GM23248 (cell line): ENCODE measurements at regions not wholly inside any gene's neighbourhood (a gene's known extent, or its start where the extent isn't known, plus 50 kb on each side); places are given as distances from the start of the nearest gene placed in this dataset.

Experiments
- DNase-seq: peaks from one replicate; pipeline ENCODE4 v3.0.0-alpha.2; 2015
- H2AFZ ChIP-seq: fragments of 200-600 bp; sonication (generic); 2 replicates; pipeline ENCODE4 v1.6.1; 2016; ENCODE audit warnings: antibody characterized with exemption
- H3F3A ChIP-seq: fragments of 200-600 bp; sonication (generic); 2 replicates; pipeline ENCODE4 v1.6.1; 2016; ENCODE audit warnings: mild to moderate bottlenecking, antibody characterized with exemption, mixed run types; ENCODE audit not compliant: insufficient read depth
- H3K27ac ChIP-seq: fragments of 200-600 bp; sonication (generic); 2 replicates; pipeline ENCODE4 v1.5.1; 2016; ENCODE audit warnings: mild to moderate bottlenecking
- H3K27me3 ChIP-seq: fragments of 200-600 bp; sonication (generic); replicated peaks from 2 replicates; pipeline ENCODE4 v1.6.1; 2016; ENCODE audit warnings: mild to moderate bottlenecking; ENCODE audit not compliant: insufficient read depth
- H3K36me3 ChIP-seq: fragments of 200-600 bp; sonication (generic); 2 replicates; pipeline ENCODE4 v1.6.1; 2016; ENCODE audit warnings: low read depth, mild to moderate bottlenecking
- H3K4me1 ChIP-seq: fragments of 200-600 bp; sonication (generic); 2 replicates; pipeline ENCODE4 v1.6.1; 2016; ENCODE audit warnings: mild to moderate bottlenecking; ENCODE audit not compliant: insufficient read depth
- H3K4me2 ChIP-seq: fragments of 200-600 bp; sonication (generic); one replicate; pipeline ENCODE4 v1.6.1; 2016; ENCODE audit warnings: mild to moderate bottlenecking; ENCODE audit not compliant: unreplicated experiment
- H3K4me3 ChIP-seq: fragments of 200-600 bp; sonication (generic); 2 replicates; pipeline ENCODE4 v1.5.1; 2016; ENCODE audit warnings: mild to moderate bottlenecking
- H3K79me2 ChIP-seq: fragments of 200-600 bp; sonication (generic); 2 replicates; pipeline ENCODE4 v1.6.1; 2016; ENCODE audit warnings: mild to moderate bottlenecking; ENCODE audit not compliant: insufficient read depth
- H3K9ac ChIP-seq: fragments of 200-600 bp; sonication (generic); 2 replicates; pipeline ENCODE4 v1.6.1; 2016; ENCODE audit warnings: mild to moderate bottlenecking
- H3K9me2 ChIP-seq: fragments of 200-600 bp; sonication (generic); 2 replicates; pipeline ENCODE4 v1.6.1; 2016; ENCODE audit warnings: mixed run types, mild to moderate bottlenecking, moderate library complexity; ENCODE audit not compliant: insufficient read depth
- H3K9me3 ChIP-seq: fragments of 200-600 bp; sonication (generic); one replicate; pipeline ENCODE4 v1.6.1; 2017; ENCODE audit warnings: low read depth
- H4K20me1 ChIP-seq: fragments of 200-600 bp; sonication (generic); 2 replicates; pipeline ENCODE4 v1.6.0; 2016; ENCODE audit not compliant: insufficient read depth
- EZH2 ChIP-seq: fragments of 200-600 bp; sonication (generic); IDR thresholded peaks from 2 replicates; pipeline ENCODE4 v1.6.1; 2018; ENCODE audit warnings: antibody characterized with exemption, mild to moderate bottlenecking; ENCODE audit not compliant: insufficient read depth, poor library complexity, severe bottlenecking
- EZH2phosphoT487 ChIP-seq: fragments of 200-600 bp; sonication (generic); IDR thresholded peaks from 2 replicates; pipeline ENCODE4 v1.6.1; 2018; ENCODE audit warnings: antibody characterized with exemption, moderate library complexity, mild to moderate bottlenecking, low read depth; ENCODE audit not compliant: insufficient read depth
- WGBS, 2 experiments: methylation state at CpG; one replicate each; pipeline ENCODE4 v1.1.6; 2015 to 2017; ENCODE audit warnings: low lambda C conversion rate in 2 of 2, low coverage in 1 of 2; ENCODE audit errors: missing lambda C conversion rate in 2 of 2; 5-methylcytosine and 5-hydroxymethylcytosine counted together
- in situ Hi-C: fragments of 300-500 bp; cut with MboI; formaldehyde crosslinking; loops from 2 replicates; pipeline ENCODE4 v1.15.0; 2020

DNA sequence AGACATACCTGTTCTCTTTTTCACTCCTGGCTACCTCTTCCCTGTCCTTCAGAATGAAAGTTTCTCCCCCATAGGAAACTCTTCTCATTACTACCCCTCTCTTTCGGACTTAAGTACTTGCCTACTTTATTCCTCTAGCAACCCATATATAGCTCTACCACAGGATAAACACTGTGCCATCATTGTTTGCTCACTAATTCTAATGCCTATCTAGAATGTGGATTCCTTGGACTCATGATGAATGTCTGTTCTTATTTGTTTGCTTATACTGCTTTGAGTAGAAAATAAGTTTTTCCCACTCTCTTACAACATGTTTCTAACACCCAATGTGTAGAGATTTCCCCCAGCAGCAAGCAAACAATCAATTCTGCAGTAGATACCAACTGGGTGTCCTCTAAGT, 1094.9 kb downstream of the SLC6A15 start:
- DNase-seq = no peak
- Histone ChIP-seq H3K79me2 (no peaks in the 10 kb centered on the region), H3K4me1 (peaks cover 8% of the 10 kb centered on the region; the same call in 1 of the 2 replicates), H3K4me3 (no peak overlapping the region), H4K20me1 (no peaks in the 10 kb centered on the region), H3K36me3 (no peaks in the 10 kb centered on the region), H3K9me2 (no peaks in the 10 kb centered on the region), H3K27ac (no peak overlapping the region), H3F3A (0 out of 2 replicates have a peak, but pooled peaks cover 5% of the 10 kb centered on the region), H3K9me3 (no peaks in the 10 kb centered on the region), H3K27me3 (no peaks in the 10 kb centered on the region), H3K9ac (no peak overlapping the region), H3K4me2 (no peak overlapping the region), H2AFZ (no peak overlapping the region)
- in situ Hi-C loops = loop anchor here (25.0 kb wide), 1 partner anchor 1020 kb away; no protein-coding TSS in a partner anchor
- TF ChIP-seq EZH2phosphoT487 = no peak
- TF ChIP-seq EZH2 = no peak
- 100% methylated on average over 1 of the region's 1 CpG for WGBS, 2 experiments

DNA sequence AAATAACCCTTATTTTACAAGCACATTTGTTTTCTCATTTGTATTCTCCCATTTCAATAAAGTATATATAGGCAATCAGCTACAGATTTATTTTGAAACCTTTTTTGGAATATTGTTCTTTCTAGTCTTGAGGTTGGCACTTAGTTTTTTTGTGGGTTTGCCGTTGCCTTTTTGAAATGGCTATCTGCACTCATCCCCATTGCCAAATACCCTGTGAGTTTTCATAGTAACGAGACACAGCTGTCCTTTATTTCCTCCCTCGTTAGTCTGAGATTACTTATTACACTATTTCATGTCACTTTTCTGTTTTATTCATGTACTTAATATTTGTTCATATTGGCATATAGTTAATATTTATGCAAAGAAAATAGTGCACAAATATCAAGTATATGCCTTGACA, 1104.0 kb downstream of the SLC6A15 start:
- Histone ChIP-seq H3K36me3 (no peaks in the 10 kb centered on the region), H3K4me2 (no peak overlapping the region), H3K4me1 (no peaks in the 10 kb centered on the region), H3F3A (no peaks in the 10 kb centered on the region), H3K27ac (no peak overlapping the region), H3K9me3 (no peaks in the 10 kb centered on the region), H3K27me3 (no peaks in the 10 kb centered on the region), H3K4me3 (no peak overlapping the region), H4K20me1 (no peaks in the 10 kb centered on the region), H3K9ac (no peak overlapping the region), H3K79me2 (no peaks in the 10 kb centered on the region), H2AFZ (peak overlapping the region; percentile 23; the same call in 1 of the 2 replicates), H3K9me2 (no peaks in the 10 kb centered on the region)
- TF ChIP-seq EZH2phosphoT487 = no peak
- no peak for TF ChIP-seq EZH2
- no peak for DNase-seq
- WGBS, 2 experiments = 18 to 28% methylated on average over 3 of the region's 3 CpGs
- in situ Hi-C loops = loop anchor here (25.0 kb wide), 1 partner anchor 1029 kb away; no protein-coding TSS in a partner anchor

DNA sequence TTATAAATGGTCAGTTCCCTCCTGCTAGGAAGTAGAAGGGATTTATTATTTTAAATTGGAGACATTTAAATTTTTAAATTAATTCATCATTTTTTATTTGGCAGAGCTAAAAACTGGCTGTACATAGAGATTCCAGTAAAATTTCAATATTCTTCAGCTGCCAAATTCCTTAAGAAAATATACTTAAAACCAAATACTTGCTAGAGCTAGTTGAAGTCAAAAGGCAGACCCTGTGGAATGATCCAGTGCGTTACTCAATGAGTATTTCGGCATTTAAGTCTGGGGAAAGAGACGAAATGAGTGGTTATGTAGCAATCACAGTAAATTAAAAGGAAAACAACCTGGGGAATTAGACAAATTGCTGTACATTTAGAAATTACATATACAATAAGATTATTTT, 1104.7 kb downstream of the SLC6A15 start:
- Histone ChIP-seq H3K36me3 (no peaks in the 10 kb centered on the region), H3K27ac (no peak overlapping the region), H3K9me2 (no peaks in the 10 kb centered on the region), H3K4me2 (no peak overlapping the region), H3K4me1 (no peaks in the 10 kb centered on the region), H3K79me2 (no peaks in the 10 kb centered on the region), H4K20me1 (no peaks in the 10 kb centered on the region), H3K9me3 (no peaks in the 10 kb centered on the region), H3K4me3 (no peak overlapping the region), H2AFZ (no peak overlapping the region), H3K27me3 (no peaks in the 10 kb centered on the region), H3F3A (no peaks in the 10 kb centered on the region), H3K9ac (no peak overlapping the region)
- DNase-seq = no peak
- in situ Hi-C loops = loop anchor here (25.0 kb wide), 1 partner anchor 1029 kb away; no protein-coding TSS in a partner anchor
- 34 to 52% methylated on average over 3 of the region's 3 CpGs for WGBS, 2 experiments
- no peak for TF ChIP-seq EZH2
- no peak for TF ChIP-seq EZH2phosphoT487

- H4K20me1 ChIP-seq = no peaks in the 10 kb centered on the region
- no peak overlapping the region for H2AFZ ChIP-seq
- no peaks in the 10 kb centered on the region for H3K36me3 ChIP-seq
- no peak overlapping the region for H3K4me3 ChIP-seq
- no peak for TF ChIP-seq EZH2phosphoT487
- no peak for TF ChIP-seq EZH2
- H3K79me2 ChIP-seq = no peaks in the 10 kb centered on the region
- H3K9me2 ChIP-seq = no peaks in the 10 kb centered on the region
- WGBS, 2 experiments = 68 to 69% methylated on average over 4 of the region's 4 CpGs
- in situ Hi-C loops = loop anchor here (25.0 kb wide), 1 partner anchor 1031 kb away; no protein-coding TSS in a partner anchor
- H3K4me1 ChIP-seq = no peaks in the 10 kb centered on the region
- no peak overlapping the region for H3K27ac ChIP-seq
- H3K4me2 ChIP-seq = no peak overlapping the region
- no peak overlapping the region for H3K9ac ChIP-seq
- no peaks in the 10 kb centered on the region for H3K9me3 ChIP-seq
- no peak for DNase-seq
- H3F3A ChIP-seq = no peaks in the 10 kb centered on the region
- H3K27me3 ChIP-seq = no peaks in the 10 kb centered on the region
These were observed 1106.7 kb downstream of the SLC6A15 start for GRCh38 chr12:83805873-83806272.
